IMR-90 (cell line): ENCODE measurements at regions not wholly inside any gene's neighbourhood (a gene's known extent, or its start where the extent isn't known, plus 50 kb on each side); places are given as distances from the start of the nearest gene placed in this dataset.

ENCODE experiments used
- ATAC-seq: fragments of 200-7000 bp; cut with Tn5 transposase; 2 replicates; pipeline ENCODE4 v1.9.1; 2020; ENCODE audit warnings: low read depth, mild to moderate bottlenecking, moderate library complexity
- BruUV-seq: library from RNA; stranded (reverse); fragments of 400-500 nt; replicated peaks from 2 replicates; lab custom pipeline; 2021; lab: Mats Ljungman, UMichigan
- CTCF ChIA-PET: fragments of 300-600 bp; formaldehyde crosslinking; extraction: SDS; loops from one replicate; lab custom pipeline; 2021; ENCODE audit warnings: antibody characterized with exemption; lab: Yijun Ruan, JAX
- POLR2A ChIA-PET: fragments of 300-600 bp; sonication (Branson Sonifier 250); formaldehyde crosslinking; loops from one replicate; lab custom pipeline; 2022; ENCODE audit warnings: antibody characterized with exemption; ENCODE audit not compliant: unreplicated experiment; lab: Charles Lee
- DNase-seq: peaks from one replicate; pipeline ENCODE4 v3.0.0; 2013
- H2AFZ ChIP-seq: replicated peaks from 2 replicates; pipeline ENCODE3; 2013; ENCODE audit warnings: low read length, mild to moderate bottlenecking; ENCODE audit not compliant: poor library complexity
- H2AK5ac ChIP-seq: 2 replicates; pipeline ENCODE4 v1.6.1; 2013; ENCODE audit warnings: low read depth, low read length, inconsistent platforms
- H2AK9ac ChIP-seq: replicated peaks from 2 replicates; pipeline ENCODE3; 2013; ENCODE audit warnings: mild to moderate bottlenecking, low read depth, low read length, moderate library complexity; ENCODE audit not compliant: poor library complexity
- H2BK120ac ChIP-seq: 2 replicates; pipeline ENCODE4 v1.6.1; 2013; ENCODE audit warnings: low read depth, low read length, inconsistent platforms
- H2BK15ac ChIP-seq: 3 replicates; pipeline ENCODE4 v1.6.1; 2013; ENCODE audit warnings: low read depth, low read length, inconsistent platforms
- H2BK20ac ChIP-seq: 2 replicates; pipeline ENCODE4 v1.6.1; 2013; ENCODE audit warnings: low read depth, mild to moderate bottlenecking, inconsistent platforms, low read length, moderate library complexity
- H2BK5ac ChIP-seq: 2 replicates; pipeline ENCODE4 v1.6.1; 2013; ENCODE audit warnings: mild to moderate bottlenecking, low read depth, low read length, inconsistent platforms; ENCODE audit not compliant: poor library complexity, severe bottlenecking
- H3K14ac ChIP-seq: replicated peaks from 2 replicates; pipeline ENCODE4 v1.6.1; 2013; ENCODE audit warnings: low read depth, low read length, inconsistent platforms
- H3K18ac ChIP-seq: 2 replicates; pipeline ENCODE4 v1.6.1; 2013; ENCODE audit warnings: low read depth, low read length, control low read depth
- H3K23ac ChIP-seq: 2 replicates; pipeline ENCODE4 v1.6.1; 2013; ENCODE audit warnings: low read depth, low read length, inconsistent platforms
- H3K27ac ChIP-seq: 2 replicates; pipeline ENCODE4 v1.5.1; 2013; ENCODE audit warnings: mild to moderate bottlenecking, control low read depth, low read length; ENCODE audit not compliant: insufficient read depth
- H3K27me3 ChIP-seq: 2 replicates; pipeline ENCODE4 v1.6.1; 2013; ENCODE audit warnings: low read length; ENCODE audit not compliant: control insufficient read depth, insufficient read depth
- H3K36me3 ChIP-seq: 2 replicates; pipeline ENCODE4 v1.6.1; 2013; ENCODE audit warnings: low read length, mixed read lengths; ENCODE audit not compliant: control insufficient read depth, insufficient read depth
- H3K4ac ChIP-seq: 2 replicates; pipeline ENCODE4 v1.6.1; 2013; ENCODE audit warnings: low read depth, low read length, inconsistent platforms
- H3K4me1 ChIP-seq: 2 replicates; pipeline ENCODE4 v1.6.1; 2013; ENCODE audit warnings: low read length, mixed read lengths; ENCODE audit not compliant: control insufficient read depth, insufficient read depth
- H3K4me2 ChIP-seq: 2 replicates; pipeline ENCODE4 v1.6.1; 2013; ENCODE audit warnings: low read depth, mild to moderate bottlenecking, control low read depth, low read length, moderate library complexity
- H3K4me3 ChIP-seq: 2 replicates; pipeline ENCODE4 v1.5.1; 2013; ENCODE audit warnings: low read depth, mild to moderate bottlenecking, control low read depth, low read length, moderate library complexity; ENCODE audit not compliant: insufficient read depth
- H3K56ac ChIP-seq: 2 replicates; pipeline ENCODE4 v1.6.1; 2013; ENCODE audit warnings: low read length, inconsistent platforms; ENCODE audit not compliant: insufficient read depth; ENCODE audit errors: extremely low read depth
- H3K79me1 ChIP-seq, 2 experiments: 2 replicates each; pipeline ENCODE4 v1.6.1; 2013; ENCODE audit warnings: low read length in 2 of 2, inconsistent platforms in 1 of 2, low read depth in 1 of 2
- H3K9ac ChIP-seq: 2 replicates; pipeline ENCODE4 v1.6.1; 2013; ENCODE audit warnings: low read depth, low read length, control low read depth
- H3K9me1 ChIP-seq: 2 replicates; pipeline ENCODE4 v1.6.1; 2013; ENCODE audit warnings: low read length, inconsistent platforms; ENCODE audit not compliant: insufficient read depth
- H3K9me3 ChIP-seq: 2 replicates; pipeline ENCODE4 v1.6.1; 2013; ENCODE audit warnings: low read length; ENCODE audit not compliant: control insufficient read depth, insufficient read depth
- H4K20me1 ChIP-seq: 2 replicates; pipeline ENCODE4 v1.6.1; 2013; ENCODE audit warnings: low read length, inconsistent platforms; ENCODE audit not compliant: insufficient read depth
- H4K5ac ChIP-seq: 2 replicates; pipeline ENCODE4 v1.6.1; 2013; ENCODE audit warnings: mild to moderate bottlenecking, low read depth, low read length, control low read depth
- H4K8ac ChIP-seq, 2 experiments: 2 replicates each; pipeline ENCODE4 v1.6.1; 2013; ENCODE audit warnings: low read depth in 2 of 2, low read length in 2 of 2, control low read depth in 1 of 2, inconsistent platforms in 1 of 2
- H4K91ac ChIP-seq: 2 replicates; pipeline ENCODE4 v1.6.1; 2013; ENCODE audit warnings: low read depth, low read length, inconsistent platforms; ENCODE audit not compliant: insufficient read depth
- CEBPB ChIP-seq: IDR thresholded peaks from 2 replicates; pipeline ENCODE4 v1.6.1; 2012; ENCODE audit warnings: low read depth, low read length, improper control_type of control experiment
- CHD1 ChIP-seq: IDR thresholded peaks from 2 replicates; pipeline ENCODE4 v1.6.1; 2012; ENCODE audit warnings: low read depth, low read length, improper control_type of control experiment
- MXI1 ChIP-seq: IDR thresholded peaks from 2 replicates; pipeline ENCODE4 v1.6.1; 2012; ENCODE audit warnings: low read depth, mild to moderate bottlenecking, low read length, moderate library complexity, borderline replicate concordance
- RAD21 ChIP-seq: IDR thresholded peaks from 2 replicates; pipeline ENCODE4 v1.6.1; 2012; ENCODE audit warnings: low read length, improper control_type of control experiment
- WGBS, 2 experiments: methylation state at CpG; one replicate each; pipeline versions ENCODE4 v1.1.5 to v1.1.7; 2013; ENCODE audit warnings: missing lambda C conversion rate in 2 of 2; ENCODE audit not compliant: insufficient read length in 1 of 2; ENCODE audit errors: extremely low coverage in 2 of 2; 5-methylcytosine and 5-hydroxymethylcytosine counted together
- dilution Hi-C: fragments of 300-500 bp; cut with HindIII; formaldehyde crosslinking; loops from one replicate; pipeline ENCODE4 v1.14.3; 2018; ENCODE audit warnings: low sequenced_read_pairs; ENCODE audit not compliant: unreplicated experiment
- in situ Hi-C: fragments of 300-500 bp; cut with MboI; formaldehyde crosslinking; loops from 3 replicates; pipeline ENCODE4 v1.14.3; 2019; ENCODE audit warnings: low sequenced_read_pairs, inconsistent platforms, mixed read lengths
- intact Hi-C: fragments of 100-400 bp; cut with micrococcal nuclease; formaldehyde crosslinking; loops from 2 replicates; pipeline ENCODE4 v1.10.0; 2022

GRCh38 chr6:167491438-167492099 is 166.7 kb downstream of the TTLL2 start:
- intact Hi-C loops, result no loop called here
- no peak overlapping the region for H3K23ac ChIP-seq
- no peaks in the 10 kb centered on the region for H3K4me1 ChIP-seq

More at GRCh38 chr6:167491438-167492099, 166.7 kb downstream of the TTLL2 start:
- in situ Hi-C loops, result no loop called here
- no peak overlapping the region for H3K4me3 ChIP-seq
- H3K79me1 ChIP-seq, result no peaks in the 10 kb centered on the region
- no peak overlapping the region for H3K4me2 ChIP-seq
- POLR2A ChIA-PET, result no interaction called here
- peaks cover 48% of the 10 kb centered on the region for H3K9me3 ChIP-seq
- no peak overlapping the region for H2AK5ac ChIP-seq
- H3K4ac ChIP-seq, result no peak overlapping the region
- H4K20me1 ChIP-seq, result no peaks in the 10 kb centered on the region
- no peaks in the 10 kb centered on the region for H3K27me3 ChIP-seq
- dilution Hi-C loops, result no loop called here
- TF ChIP-seq RAD21, result no peak
- TF ChIP-seq MXI1, result no peak
- no peak for TF ChIP-seq CHD1
- no peak for TF ChIP-seq CEBPB
- no peak overlapping the region for H4K5ac ChIP-seq
- 30% methylated on average over 2 of the region's 12 CpGs; no CpG with 5 or more reads in 1 of the 2 experiments for WGBS, 2 experiments
- CTCF ChIA-PET, result no interaction called here
- H2BK15ac ChIP-seq, result no peak overlapping the region
- BruUV-seq, result no TSS peak
- H2AFZ ChIP-seq, result no peak overlapping the region
- H4K91ac ChIP-seq, result no peak overlapping the region
- H3K9me1 ChIP-seq, result no peaks in the 10 kb centered on the region
- ATAC-seq, result no peak
- H2AK9ac ChIP-seq, result no peak overlapping the region
- H3K27ac ChIP-seq, result no peak overlapping the region
- H3K14ac ChIP-seq, result no peak overlapping the region
- no peak overlapping the region for H2BK120ac ChIP-seq
- H4K8ac ChIP-seq, result no peak overlapping the region
- H3K9ac ChIP-seq, result no peak overlapping the region
- no peak overlapping the region for H2BK5ac ChIP-seq
- no peak overlapping the region for H2BK20ac ChIP-seq
- H3K56ac ChIP-seq, result no peak overlapping the region
- H3K18ac ChIP-seq, result no peak overlapping the region
- no peak for DNase-seq
- H3K36me3 ChIP-seq, result no peaks in the 10 kb centered on the region
